ENCODE measurements at regions not wholly inside any gene's neighbourhood (a gene's known extent, or its start where the extent isn't known, plus 50 kb on each side); places are given as distances from the start of the nearest gene placed in this dataset.

DNA sequence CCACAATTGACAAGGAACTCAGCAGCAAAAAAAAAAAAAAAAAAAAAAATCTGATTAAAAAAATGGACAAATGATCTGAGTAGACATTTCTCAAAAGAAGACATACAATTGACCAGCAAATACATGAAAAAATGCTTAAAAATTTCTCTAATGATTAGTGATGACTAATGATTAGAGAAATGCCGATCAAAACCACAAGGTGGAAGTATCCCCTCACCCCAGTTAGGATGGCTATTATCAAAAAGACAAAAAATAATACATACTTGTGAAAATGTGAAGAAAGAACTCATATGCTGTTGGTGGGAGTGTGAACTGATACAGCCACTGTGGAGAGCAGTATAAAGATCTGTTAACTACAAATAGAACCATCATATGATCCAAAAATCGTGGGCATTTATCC, 245.3 kb downstream of the OSTF1 start:
- TF ChIP-seq MXI1 (IDR thresholded peaks at IDR 0.05; ENCODE audit: borderline replicate concordance, low read depth, low read length) (no peak), ZFYVE20 (CRISPR knock-in tag; IDR thresholded peaks at IDR 0.05; ENCODE audit: borderline replicate concordance, low read depth) (no peak), NFYC (CRISPR knock-in tag; IDR thresholded peaks at IDR 0.05) (no peak)
